ENCODE measurements at regions not wholly inside any gene's neighbourhood (a gene's known extent, or its start where the extent isn't known, plus 50 kb on each side); places are given as distances from the start of the nearest gene placed in this dataset.

- TF ChIP-seq BCLAF1 (IDR thresholded peaks at IDR 0.05) (no peak), RFX5 (IDR thresholded peaks at IDR 0.05; ENCODE audit: low read depth, low read length) (no peak), HDAC2 (IDR thresholded peaks at IDR 0.05) (no peak), HDAC6 (IDR thresholded peaks at IDR 0.05; ENCODE audit: unreplicated experiment) (no peak), WRNIP1 (IDR thresholded peaks at IDR 0.05; ENCODE audit: borderline replicate concordance, low read depth, low read length) (no peak)
Observed at GRCh38 chr10:57992321-57993077, 275.2 kb downstream of the IPMK start (continued).

- ChIA-PET POLR2A (no interaction called here), RAD21 (ENCODE audit: unreplicated experiment) (no interaction called here), CTCF (no interaction called here), SMC1A (ENCODE audit: uncharacterized antibody, unreplicated experiment) (interaction anchor here (0.6 kb wide), 1 partner anchor 223 kb away, joined by 3 read pairs; no protein-coding TSS in a partner anchor)
- Histone ChIP-seq H3K27me3 (replicated peaks in 1 of 2; ENCODE audit: control insufficient read depth in 2 of 2, insufficient read depth in 2 of 2, low read length in 1 of 2) (no peaks in the 10 kb centered on the region), H3K4me1 (ENCODE audit: control insufficient read depth, insufficient read depth, low read length) (no peaks in the 10 kb centered on the region), H3K79me2 (ENCODE audit: control insufficient read depth, insufficient read depth, low read length) (no peaks in the 10 kb centered on the region), H3K4me2 (ENCODE audit: control insufficient read depth, insufficient read depth) (no peak overlapping the region), H3K27ac (ENCODE audit: control insufficient read depth, insufficient read depth) (no peak overlapping the region), H2AFZ (ENCODE audit: control insufficient read depth, low read depth, low read length) (no peak overlapping the region), H3K9me3 (replicated peaks; ENCODE audit: control insufficient read depth, insufficient read depth, low read length) (no peaks in the 10 kb centered on the region), H3K36me3 (ENCODE audit: control insufficient read depth in 2 of 2, insufficient read depth in 2 of 2, low read length in 1 of 2) (no peaks in the 10 kb centered on the region), H3K9ac (ENCODE audit: control insufficient read depth, insufficient read depth, low read length) (no peak overlapping the region), H3K4me3 (no peak overlapping the region), H4K20me1 (ENCODE audit: control insufficient read depth, insufficient read depth) (no peaks in the 10 kb centered on the region)
- BruUV-seq (replicated peaks) = no TSS peak
- ATAC-seq (no peak), FAIRE-seq (no peak), DNase-seq (ENCODE audit: low read depth, low spot score) (no peak)
- TF ChIP-seq ZZZ3 (IDR thresholded peaks at IDR 0.05; ENCODE audit: control insufficient read depth, insufficient read length, low read depth) = no peak
- TF ChIP-seq GATAD2B (conservative IDR thresholded peaks at IDR 0.05; ENCODE audit: low read depth) = no peak
- no peak for TF ChIP-seq ZNF24 (IDR thresholded peaks at IDR 0.05)
- TF ChIP-seq MLLT1 (IDR thresholded peaks at IDR 0.05) = no peak
- TF ChIP-seq HDAC2 (IDR thresholded peaks at IDR 0.05) = no peak
- TF ChIP-seq POLR2AphosphoS2 (IDR thresholded peaks at IDR 0.05; ENCODE audit: low read depth, low read length) = no peak
- TF ChIP-seq EED (IDR thresholded peaks at IDR 0.05; ENCODE audit: low read depth) = no peak
- TF ChIP-seq CREB1 (IDR thresholded peaks at IDR 0.05; ENCODE audit: low read depth) = no peak
- no peak for TF ChIP-seq FOS (IDR thresholded peaks at IDR 0.05; ENCODE audit: borderline replicate concordance, extremely low read depth, insufficient read length)
- no peak for TF ChIP-seq BHLHE40 (IDR thresholded peaks at IDR 0.05; ENCODE audit: borderline replicate concordance in 1 of 2, low read depth in 2 of 2, low read length in 1 of 2)
- 0% methylated on average over 2 of the region's 2 CpGs for whole genome bisulfite sequencing (ENCODE audit: insufficient coverage, insufficient replicate concordance, low lambda C conversion rate, missing lambda C conversion rate)
- in situ Hi-C loops (cut with MboI) = no loop called here
- intact Hi-C loops (cut with micrococcal nuclease; ENCODE audit: unreplicated experiment) = no loop called here
Observed at GRCh38 chr10:57988964-57989363, 278.7 kb downstream of the IPMK start.

Measured in GM12878 (cell line).